CD4-positive, alpha-beta T cell (primary cell): ENCODE measurements at regions not wholly inside any gene's neighbourhood (a gene's known extent, or its start where the extent isn't known, plus 50 kb on each side); places are given as distances from the start of the nearest gene placed in this dataset.

ENCODE experiments used
- ATAC-seq: fragments of 200-7000 bp; cut with Tn5 transposase; one replicate; pipeline ENCODE4 v1.10.0; 2022; ENCODE audit warnings: mild to moderate bottlenecking; ENCODE audit not compliant: poor library complexity
- CTCF ChIA-PET: fragments of 350-600 bp; sonication (Branson Sonifier 250); formaldehyde crosslinking; loops from one replicate; lab custom pipeline; 2021; ENCODE audit warnings: antibody characterized with exemption, inconsistent platforms; lab: Charles Lee
- POLR2A ChIA-PET: fragments of 350-600 bp; sonication (Branson Sonifier 250); formaldehyde crosslinking; loops from one replicate; lab custom pipeline; 2021; ENCODE audit warnings: antibody characterized with exemption, inconsistent platforms; lab: Charles Lee
- DNase-seq, 14 experiments: peaks; one replicate each; pipeline ENCODE4 v3.0.0-alpha.2; 2013 to 2020; ENCODE audit warnings: mixed read lengths in 2 of 14
- H3K27ac ChIP-seq, 2 donors: one replicate each; pipeline versions ENCODE4 v1.5.1 to v1.7.0; 2013; ENCODE audit warnings: low read length in 2 of 2, low read depth in 1 of 2, mild to moderate bottlenecking in 1 of 2
- H3K27me3 ChIP-seq, 2 experiments: 1 replicate in 1 of 2; 2 replicates in 1 of 2; pipeline versions ENCODE4 v1.6.1 to v1.7.0; 2013; ENCODE audit warnings: low read length in 2 of 2, control low read depth in 1 of 2, mild to moderate bottlenecking in 1 of 2, moderate library complexity in 1 of 2; ENCODE audit not compliant: insufficient read depth in 2 of 2, control insufficient read depth in 1 of 2
- H3K36me3 ChIP-seq: one replicate; pipeline ENCODE4 v1.6.1; 2013; ENCODE audit warnings: low read length, control low read depth; ENCODE audit not compliant: insufficient read depth
- H3K4me1 ChIP-seq: one replicate; pipeline ENCODE4 v1.6.1; 2013; ENCODE audit warnings: low read length, control low read depth; ENCODE audit not compliant: insufficient read depth
- H3K4me3 ChIP-seq: one replicate; pipeline ENCODE4 v1.5.1; 2013; ENCODE audit warnings: mild to moderate bottlenecking, low read length, moderate library complexity
- H3K9me3 ChIP-seq, 2 experiments: 1 replicate in 1 of 2; 2 replicates in 1 of 2; pipeline versions ENCODE4 v1.6.1 to v1.7.0; 2013; ENCODE audit warnings: low read length in 2 of 2, mild to moderate bottlenecking in 2 of 2, control low read depth in 1 of 2, moderate library complexity in 1 of 2; ENCODE audit not compliant: control insufficient read depth in 1 of 2, insufficient read depth in 1 of 2
- H3K27ac Mint-ChIP-seq: one replicate; pipeline ENCODE4 v1.8.0; 2020; ENCODE audit warnings: mixed read lengths
- H3K27me3 Mint-ChIP-seq: one replicate; pipeline ENCODE4 v1.8.0; 2021; ENCODE audit warnings: mixed read lengths
- H3K36me3 Mint-ChIP-seq: one replicate; pipeline ENCODE4 v1.8.0; 2021; ENCODE audit warnings: low read depth, mixed read lengths
- H3K4me1 Mint-ChIP-seq: one replicate; pipeline ENCODE4 v1.8.0; 2021; ENCODE audit warnings: low read depth, mixed read lengths
- H3K4me3 Mint-ChIP-seq: one replicate; pipeline ENCODE4 v1.8.0; 2020; ENCODE audit warnings: mild to moderate bottlenecking, mixed read lengths
- H3K9me3 Mint-ChIP-seq: one replicate; pipeline ENCODE4 v1.8.0; 2020; ENCODE audit warnings: mixed read lengths
- CTCF ChIP-seq: fragments of 200-600 bp; IDR thresholded peaks from one replicate; pipeline ENCODE4 v1.8.0; 2022; ENCODE audit warnings: antibody characterized with exemption, mild to moderate bottlenecking
- intact Hi-C, 2 experiments: fragments of 100-400 bp; cut with DNase I in 1 of 2; cut with micrococcal nuclease in 1 of 2; formaldehyde crosslinking; loops; one replicate each; pipeline versions ENCODE4 v1.15.1 to v1.9.0; 2023 to 2025; cut with DNase I, micrococcal nuclease

- ChIA-PET CTCF (no interaction called here), POLR2A (no interaction called here)
- ATAC-seq: no peak
- Histone ChIP-seq H3K4me3 (no peak overlapping the region), H3K27ac (no peak overlapping the region), H3K9me3 (no peaks in the 10 kb centered on the region), H3K36me3 (no peaks in the 10 kb centered on the region), H3K4me1 (no peaks in the 10 kb centered on the region), H3K27me3 (no peaks in the 10 kb centered on the region)
- Mint-ChIP-seq H3K36me3 (no peaks in the 10 kb centered on the region), H3K27ac (no peak overlapping the region), H3K4me3 (no peak overlapping the region), H3K9me3 (peaks cover 4% of the 10 kb centered on the region), H3K27me3 (no peaks in the 10 kb centered on the region), H3K4me1 (no peaks in the 10 kb centered on the region)
- no peak for TF ChIP-seq CTCF
- intact Hi-C loops: no loop called here
- DNase-seq: no peak
Measured at GRCh38 chr12:39235990-39236767, 206.7 kb downstream of the KIF21A start.

GRCh38 chr12:39230086-39230485, 212.8 kb downstream of the KIF21A start:
- Mint-ChIP-seq H3K4me3 (no peak overlapping the region), H3K27ac (no peak overlapping the region), H3K9me3 (peaks cover 4% of the 10 kb centered on the region), H3K27me3 (no peaks in the 10 kb centered on the region), H3K4me1 (no peaks in the 10 kb centered on the region), H3K36me3 (no peaks in the 10 kb centered on the region)
- TF ChIP-seq CTCF: no peak
- H3K36me3 ChIP-seq: no peaks in the 10 kb centered on the region
- ChIA-PET CTCF (no interaction called here), POLR2A (no interaction called here)
- ATAC-seq (no peak), DNase-seq (no peak)
- no peaks in the 10 kb centered on the region for H3K27me3 ChIP-seq
- H3K9me3 ChIP-seq: no peaks in the 10 kb centered on the region
- intact Hi-C loops: no loop called here
- H3K4me1 ChIP-seq: no peaks in the 10 kb centered on the region
- no peak overlapping the region for H3K27ac ChIP-seq
- no peak overlapping the region for H3K4me3 ChIP-seq

GRCh38 chr12:39227218-39227617, 215.7 kb downstream of the KIF21A start:
- ChIA-PET POLR2A (no interaction called here), CTCF (no interaction called here)
- Histone ChIP-seq H3K4me1 (no peaks in the 10 kb centered on the region), H3K27ac (no peak overlapping the region), H3K9me3 (peaks cover 0 to 4% of the 10 kb centered on the region in 2 experiments), H3K36me3 (no peaks in the 10 kb centered on the region), H3K27me3 (no peaks in the 10 kb centered on the region), H3K4me3 (no peak overlapping the region)
- peaks cover 4% of the 10 kb centered on the region for H3K9me3 Mint-ChIP-seq
- no peak for ATAC-seq
- H3K27me3 Mint-ChIP-seq: no peaks in the 10 kb centered on the region
- no peak for DNase-seq
- no peak overlapping the region for H3K27ac Mint-ChIP-seq
- no peak for TF ChIP-seq CTCF
- H3K36me3 Mint-ChIP-seq: no peaks in the 10 kb centered on the region
- intact Hi-C loops: no loop called here
- no peak overlapping the region for H3K4me3 Mint-ChIP-seq
- H3K4me1 Mint-ChIP-seq: no peaks in the 10 kb centered on the region
